Epidermal melanocyte (primary cell): ENCODE measurements at regions not wholly inside any gene's neighbourhood (a gene's known extent, or its start where the extent isn't known, plus 50 kb on each side); places are given as distances from the start of the nearest gene placed in this dataset.

ENCODE experiments used
- DNase-seq: peaks from one replicate; pipeline ENCODE4 v3.0.0; 2011; ENCODE audit warnings: low spot score; ENCODE audit not compliant: insufficient read length

GRCh38 chr2:134198006-134198634 lies 55.8 kb upstream of the MGAT5 start:
- DNase-seq: no peak

GRCh38 chr2:134199123-134199522 lies 54.7 kb upstream of the MGAT5 start:
- DNase-seq: no peak

GRCh38 chr2:134200036-134200618 lies 53.7 kb upstream of the MGAT5 start:
- DNase-seq: no peak

- DNase-seq: no peak
Observed at GRCh38 chr2:134201533-134201932, 52.3 kb upstream of the MGAT5 start.

GRCh38 chr2:134202371-134202770 lies 51.5 kb upstream of the MGAT5 start:
- DNase-seq: no peak

- DNase-seq: no peak
Observed at GRCh38 chr2:134203175-134203574, 50.7 kb upstream of the MGAT5 start.
